K562 (cell line): ENCODE measurements at regions not wholly inside any gene's neighbourhood (a gene's known extent, or its start where the extent isn't known, plus 50 kb on each side); places are given as distances from the start of the nearest gene placed in this dataset.

Experiments
- ATAC-seq: fragments of 200-7000 bp; cut with Tn5 transposase; 3 replicates; pipeline ENCODE4 v1.9.1; 2020; ENCODE audit warnings: moderate library complexity
- BruUV-seq: library from RNA; stranded (reverse); fragments of 400-500 nt; replicated peaks from 2 replicates; lab custom pipeline; 2021; lab: Mats Ljungman, UMichigan
- CTCF ChIA-PET: fragments of 300-600 bp; formaldehyde crosslinking; extraction: SDS; loops from one replicate; lab custom pipeline; 2021; ENCODE audit warnings: low intra/inter-chr PET ratio; lab: Yijun Ruan, JAX
- POLR2A ChIA-PET: fragments of 300-600, 350-650 bp; sonication (Branson Sonifier 250); formaldehyde crosslinking; extraction: SDS; loops from one replicate; lab custom pipeline; 2021; ENCODE audit warnings: antibody characterized with exemption, inconsistent platforms; lab: Yijun Ruan, JAX
- DNase-seq, 4 experiments: peaks; one replicate each; pipeline versions ENCODE4 v3.0.0 to v3.0.0-alpha.2; 2011 to 2018; ENCODE audit warnings: low spot score in 3 of 4, mixed read lengths in 3 of 4; ENCODE audit errors: extremely low read depth in 1 of 4
- FAIRE-seq: peaks from 2 replicates; lab custom pipeline; 2011; peaks lifted over from hg19 to GRCh38; lab: Jason Lieb, UNC
- H2AFZ ChIP-seq: 2 replicates; pipeline ENCODE4 v1.6.0; 2011; ENCODE audit warnings: low read depth, low read length, control low read depth, inconsistent platforms
- H3K27ac ChIP-seq: fragments of 200-600 bp; 3 replicates; pipeline ENCODE4 v1.8.0; 2011; ENCODE audit warnings: low read depth, mild to moderate bottlenecking, control low read depth, inconsistent platforms, low read length, moderate library complexity, mixed read lengths; ENCODE audit errors: extremely low read depth
- H3K27me3 ChIP-seq, 2 experiments: fragments of 300-600 bp in 1 of 2; 2 replicates in 1 of 2; 3 replicates in 1 of 2; pipeline versions ENCODE4 v1.6.0 to v1.8.0; 2011; ENCODE audit warnings: inconsistent platforms in 2 of 2, low read length in 2 of 2, mild to moderate bottlenecking in 1 of 2, mixed read lengths in 1 of 2, moderate library complexity in 1 of 2; ENCODE audit not compliant: control insufficient read depth in 2 of 2, insufficient read depth in 2 of 2
- H3K36me3 ChIP-seq: fragments of 300-600 bp; 3 replicates; pipeline ENCODE4 v1.8.0; 2011; ENCODE audit warnings: mild to moderate bottlenecking, low read length, inconsistent platforms; ENCODE audit not compliant: control insufficient read depth, insufficient read depth
- H3K4me1 ChIP-seq, 2 experiments: fragments of 200-600 bp in 1 of 2; replicated peaks in 1 of 2; 2 replicates in 1 of 2; 3 replicates in 1 of 2; pipeline versions ENCODE4 v1.5.1 to v1.8.0; 2011; ENCODE audit warnings: inconsistent platforms in 2 of 2, low read length in 2 of 2, mild to moderate bottlenecking in 1 of 2, mixed read lengths in 1 of 2, moderate library complexity in 1 of 2; ENCODE audit not compliant: control insufficient read depth in 2 of 2, insufficient read depth in 2 of 2
- H3K4me2 ChIP-seq: 2 replicates; pipeline ENCODE4 v1.6.1; 2011; ENCODE audit warnings: low read length, control low read depth, inconsistent platforms, mixed read lengths; ENCODE audit not compliant: insufficient read depth
- H3K4me3 ChIP-seq: fragments of 200-600 bp; sonication (generic), shearing (Covaris generic); 2 replicates; pipeline ENCODE4 v1.5.1; 2016; ENCODE audit warnings: control low read depth, inconsistent platforms
- H3K79me2 ChIP-seq: fragments of 200-600 bp; 3 replicates; pipeline ENCODE4 v1.8.0; 2011; ENCODE audit warnings: low read length, inconsistent platforms; ENCODE audit not compliant: control insufficient read depth, insufficient read depth
- H3K9ac ChIP-seq, 2 experiments: 2 replicates each; pipeline versions ENCODE4 v1.6.0 to v1.6.1; 2011; ENCODE audit warnings: low read depth in 2 of 2, low read length in 2 of 2, control low read depth in 1 of 2, inconsistent platforms in 1 of 2, mild to moderate bottlenecking in 1 of 2, mixed read lengths in 1 of 2; ENCODE audit not compliant: insufficient read depth in 1 of 2
- H3K9me1 ChIP-seq: one replicate; pipeline ENCODE4 v1.6.0; 2011; ENCODE audit warnings: inconsistent platforms, mild to moderate bottlenecking, low read length, moderate library complexity; ENCODE audit not compliant: control insufficient read depth, insufficient read depth
- H3K9me3 ChIP-seq: replicated peaks from 2 replicates; pipeline ENCODE4 v1.5.1; 2011; ENCODE audit warnings: low read depth, low read length, inconsistent platforms; ENCODE audit not compliant: control insufficient read depth, insufficient read depth
- H4K20me1 ChIP-seq: replicated peaks from 2 replicates; pipeline ENCODE4 v1.6.1; 2011; ENCODE audit warnings: low read length, inconsistent platforms, mixed read lengths; ENCODE audit not compliant: control insufficient read depth, insufficient read depth
- ARID1B ChIP-seq: fragments of 450-650 bp; IDR thresholded peaks from 2 replicates; pipeline ENCODE4 v1.6.1; 2016; ENCODE audit warnings: antibody characterized with exemption, mild to moderate bottlenecking, inconsistent platforms
- KAT8 ChIP-seq: fragments of 450-650 bp; IDR thresholded peaks from 2 replicates; pipeline ENCODE4 v1.6.1; 2016; ENCODE audit warnings: low read depth, mild to moderate bottlenecking
- WGBS: fragments of 100-300 bp; shearing (Covaris generic); methylation state at CpG from one replicate; pipeline ENCODE4 v1.1.6; 2016; ENCODE audit warnings: low coverage, mixed read lengths; ENCODE audit not compliant: insufficient coverage; ENCODE audit errors: missing lambda C conversion rate; 5-methylcytosine and 5-hydroxymethylcytosine counted together
- in situ Hi-C: fragments of 300-500 bp; cut with MboI; formaldehyde crosslinking; loops from 4 replicates; pipeline ENCODE4 v1.15.0; 2018; ENCODE audit warnings: inconsistent platforms, mixed read lengths
- intact Hi-C: fragments of 100-400 bp; cut with micrococcal nuclease; formaldehyde crosslinking; loops from 2 replicates; pipeline ENCODE4 v1.14.2; 2022
- TF ChIP-seq, protein P1 (sequence below): fragments of 200-800 bp; sonication (Bioruptor generic); IDR thresholded peaks from 2 replicates; pipeline ENCODE4 v1.6.1; 2017; ENCODE audit warnings: missing genetic modification characterization, missing compliant biosample characterization

DNA sequence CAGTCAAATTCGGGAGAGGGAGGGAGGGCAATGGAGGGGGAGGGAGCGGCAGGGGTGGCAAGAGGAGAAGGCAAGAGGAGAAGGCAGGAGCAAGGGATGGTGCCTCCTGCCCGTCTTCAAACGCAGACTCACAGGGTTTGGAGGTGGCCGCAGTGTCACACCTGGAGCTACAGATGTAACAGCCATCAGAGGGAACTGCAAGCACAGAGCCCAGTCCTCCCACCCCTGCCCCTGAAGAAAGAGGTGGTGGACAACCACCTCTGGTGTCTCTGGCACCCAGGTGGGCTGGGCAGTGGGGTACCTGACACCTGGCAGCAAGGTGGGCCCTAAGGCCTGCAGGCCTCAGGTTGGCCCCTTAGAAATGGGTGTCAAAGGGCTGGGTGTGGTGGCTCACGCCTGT is 67.0 kb upstream of the SDK1 start (continued):
- TF ChIP-seq, protein P1, sequence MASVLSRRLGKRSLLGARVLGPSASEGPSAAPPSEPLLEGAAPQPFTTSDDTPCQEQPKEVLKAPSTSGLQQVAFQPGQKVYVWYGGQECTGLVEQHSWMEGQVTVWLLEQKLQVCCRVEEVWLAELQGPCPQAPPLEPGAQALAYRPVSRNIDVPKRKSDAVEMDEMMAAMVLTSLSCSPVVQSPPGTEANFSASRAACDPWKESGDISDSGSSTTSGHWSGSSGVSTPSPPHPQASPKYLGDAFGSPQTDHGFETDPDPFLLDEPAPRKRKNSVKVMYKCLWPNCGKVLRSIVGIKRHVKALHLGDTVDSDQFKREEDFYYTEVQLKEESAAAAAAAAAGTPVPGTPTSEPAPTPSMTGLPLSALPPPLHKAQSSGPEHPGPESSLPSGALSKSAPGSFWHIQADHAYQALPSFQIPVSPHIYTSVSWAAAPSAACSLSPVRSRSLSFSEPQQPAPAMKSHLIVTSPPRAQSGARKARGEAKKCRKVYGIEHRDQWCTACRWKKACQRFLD (CRISPR knock-in tag), result no peak

DNA sequence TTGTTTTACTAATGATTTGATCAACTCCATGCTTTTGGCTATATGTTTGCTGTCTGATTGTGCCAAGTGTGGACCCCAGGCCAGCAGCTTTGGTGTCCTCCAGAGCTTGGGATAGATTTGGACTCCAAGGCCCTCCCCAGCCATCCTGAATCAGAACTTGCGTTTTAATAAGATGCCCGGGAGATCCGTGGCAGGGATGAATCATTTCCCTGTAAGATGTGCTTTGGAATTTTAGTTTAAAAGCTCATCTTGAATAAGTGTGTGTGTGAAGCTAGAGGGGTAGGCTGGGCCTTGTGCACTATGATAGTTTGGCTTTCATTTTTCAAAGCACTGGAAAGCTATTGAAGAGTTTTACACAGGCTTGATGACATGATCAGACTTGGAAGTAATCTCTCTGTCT is 66.2 kb upstream of the SDK1 start:
- no peak overlapping the region for H3K4me3 ChIP-seq
- no peak for TF ChIP-seq KAT8
- ATAC-seq (no peak), DNase-seq (no peak), FAIRE-seq (no peak)
- no peaks in the 10 kb centered on the region for H3K36me3 ChIP-seq
- intact Hi-C loops (no loop called here), in situ Hi-C loops (no loop called here)
- CTCF ChIA-PET, result no interaction called here
- no TSS peak for BruUV-seq
- H3K9me1 ChIP-seq, result no peaks in the 10 kb centered on the region
- no peaks in the 10 kb centered on the region for H3K79me2 ChIP-seq
- POLR2A ChIA-PET, result no interaction called here
- H4K20me1 ChIP-seq, result no peaks in the 10 kb centered on the region
- H3K4me2 ChIP-seq, result no peak overlapping the region
- H3K9me3 ChIP-seq, result no peaks in the 10 kb centered on the region
- H3K9ac ChIP-seq, result no peak overlapping the region
- no peak overlapping the region for H2AFZ ChIP-seq
- H3K4me1 ChIP-seq, result no peaks in the 10 kb centered on the region
- peaks cover 10 to 28% of the 10 kb centered on the region in 2 experiments; a peak in 4 of 5 replicates for H3K27me3 ChIP-seq
- H3K27ac ChIP-seq, result no peak overlapping the region
- WGBS, result 0% methylated on average over 3 of the region's 3 CpGs

DNA sequence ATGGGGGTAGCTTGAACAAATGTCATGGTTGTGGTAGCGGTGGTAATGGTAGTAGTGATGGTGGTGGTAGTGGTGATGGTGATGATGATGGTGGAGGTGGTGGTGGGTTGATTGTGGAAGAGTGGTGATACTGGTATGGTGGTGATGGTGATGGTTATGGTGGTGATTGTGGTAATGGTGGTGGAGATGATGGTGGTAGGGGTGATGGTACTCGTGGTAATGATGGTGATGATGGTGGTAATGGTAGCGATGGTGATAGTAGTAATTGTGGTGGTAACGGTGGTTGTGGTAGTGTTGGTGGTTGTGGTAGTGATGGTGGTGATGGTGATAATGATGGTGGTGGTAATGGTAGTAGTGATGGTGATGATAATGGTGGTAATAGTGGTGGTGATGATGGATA is 65.7 kb upstream of the SDK1 start:
- TF ChIP-seq ARID1B, result no peak
- ChIA-PET POLR2A (interaction anchor here (1.5 kb wide), 1 partner anchor 15 kb away, joined by 3 read pairs; no protein-coding TSS in a partner anchor), CTCF (no interaction called here)
- no peaks in the 10 kb centered on the region for H3K4me1 ChIP-seq
- H3K4me2 ChIP-seq, result no peak overlapping the region
- no TSS peak for BruUV-seq
- no peak overlapping the region for H2AFZ ChIP-seq
- no peak overlapping the region for H3K4me3 ChIP-seq
- no peaks in the 10 kb centered on the region for H3K9me3 ChIP-seq
- H3K27me3 ChIP-seq, result peaks cover 10 to 28% of the 10 kb centered on the region in 2 experiments; a peak in 3 of 5 replicates
- no peaks in the 10 kb centered on the region for H4K20me1 ChIP-seq
- no peaks in the 10 kb centered on the region for H3K9me1 ChIP-seq
- ATAC-seq (no peak), DNase-seq (no peak), FAIRE-seq (no peak)
- H3K27ac ChIP-seq, result no peak overlapping the region
- in situ Hi-C loops (no loop called here), intact Hi-C loops (no loop called here)
- H3K79me2 ChIP-seq, result no peaks in the 10 kb centered on the region
- no peaks in the 10 kb centered on the region for H3K36me3 ChIP-seq
- WGBS, result 0% methylated on average over 4 of the region's 4 CpGs
- no peak overlapping the region for H3K9ac ChIP-seq
